UCSD-AML1 (cell line): ENCODE measurements at regions not wholly inside any gene's neighbourhood (a gene's known extent, or its start where the extent isn't known, plus 50 kb on each side); places are given as distances from the start of the nearest gene placed in this dataset.
"Not testable (repeated sequence)": the region's sequence is repeated elsewhere in the genome, so short reads cannot be mapped to it uniquely, and the experiment has no call there.

Source experiments
- DNase-seq: peaks from one replicate; lab custom pipeline; 2025; ENCODE audit not compliant: unreplicated experiment; lab: John Stamatoyannopoulos, UW

DNA sequence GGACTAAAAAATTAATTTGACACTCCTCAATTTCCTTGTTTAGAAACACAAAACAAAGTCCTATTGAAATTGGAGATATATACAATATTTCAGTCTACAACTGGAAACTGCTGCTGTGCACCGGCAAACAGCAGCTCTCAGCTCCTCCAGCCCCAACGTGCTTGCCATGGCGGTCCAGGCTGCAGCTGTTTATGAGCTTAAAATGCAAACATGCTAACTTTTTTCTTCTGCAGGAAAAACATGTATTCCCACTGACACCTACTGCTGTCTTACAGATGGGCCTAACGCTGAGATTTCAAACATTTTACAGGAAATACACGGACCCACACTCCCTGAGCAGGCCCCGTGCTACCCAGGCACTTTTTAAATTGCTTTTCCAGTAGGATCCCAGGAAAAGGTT lies 195.5 kb downstream of the BCL11A start:
- no peak for DNase-seq

DNA sequence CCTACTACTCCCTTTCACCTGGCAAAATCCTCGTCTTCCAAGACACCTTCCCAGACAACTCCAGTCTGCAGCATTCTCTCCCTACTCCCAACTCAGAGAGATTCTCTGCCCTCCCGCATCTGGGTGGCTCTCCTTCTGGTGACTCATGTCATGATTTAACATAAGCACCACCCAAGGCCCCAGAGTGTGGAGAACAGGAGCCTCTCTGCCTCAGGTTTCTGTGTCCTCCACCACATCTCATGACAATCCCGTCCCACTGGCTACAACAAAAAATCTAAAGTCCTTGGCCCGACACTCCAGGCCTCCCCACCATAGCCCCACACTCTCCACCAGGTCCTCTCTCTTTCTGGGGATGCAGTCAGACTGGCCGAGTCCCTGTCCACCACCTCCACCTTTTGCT lies 197.1 kb downstream of the BCL11A start:
- no peak for DNase-seq

DNA sequence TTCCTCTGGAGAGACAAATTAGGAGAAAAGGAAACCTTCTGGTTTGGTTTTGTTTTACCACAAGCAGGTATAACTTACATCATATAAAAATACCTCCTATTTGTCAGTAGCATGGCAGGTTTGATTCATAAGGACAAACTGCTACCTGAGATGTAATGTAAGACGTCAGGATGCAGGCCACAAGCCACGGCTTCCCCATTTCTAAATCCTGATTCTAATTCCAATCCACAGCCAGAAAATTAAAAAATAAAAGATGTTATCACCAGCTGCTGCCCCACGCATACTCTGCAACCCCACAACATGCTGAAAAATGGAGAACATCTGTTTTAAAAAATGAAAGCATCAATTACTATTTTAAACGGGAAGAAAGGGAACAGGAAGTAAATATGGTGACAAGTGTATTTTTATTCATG lies 197.6 kb downstream of the BCL11A start:
- DNase-seq, result peak; percentile 27

DNA sequence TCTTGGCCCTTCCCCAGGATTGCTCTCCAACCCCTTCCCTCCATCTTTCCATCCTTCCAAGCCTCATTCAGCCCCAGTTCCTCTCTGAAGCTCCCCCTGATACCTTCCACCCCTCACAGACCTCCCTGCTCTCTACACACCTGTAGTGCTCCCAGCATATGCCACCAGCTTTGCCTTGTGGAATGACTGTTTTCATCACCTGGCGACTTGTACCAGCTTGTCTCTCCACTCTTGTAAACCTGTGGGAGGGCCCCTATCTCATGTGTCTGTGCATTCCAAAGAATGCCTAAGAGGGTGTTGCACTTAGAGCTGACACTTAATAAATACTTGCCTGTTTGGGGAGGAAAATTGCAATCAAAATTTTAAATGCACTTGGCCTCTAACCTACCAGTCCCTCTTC lies 198.7 kb downstream of the BCL11A start:
- no peak for DNase-seq

DNA sequence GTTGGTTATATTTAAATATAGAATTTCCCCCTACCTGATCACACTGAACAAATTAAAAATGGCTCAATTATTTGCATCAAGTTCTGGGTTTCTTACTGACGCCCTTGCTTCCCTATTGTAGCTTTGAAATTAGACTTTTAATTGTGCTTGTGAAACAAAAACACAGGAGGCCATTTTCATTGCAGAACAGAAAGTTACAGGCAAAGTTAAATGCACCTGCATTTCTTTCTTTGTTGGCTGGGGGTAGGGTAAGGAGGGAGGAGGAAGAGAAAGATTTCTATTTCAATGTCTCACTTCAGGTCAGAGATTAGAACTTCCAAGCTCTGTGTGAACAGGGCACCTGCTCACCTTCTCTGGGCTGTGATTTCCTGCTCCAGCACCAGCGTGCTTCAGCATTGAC lies 199.6 kb downstream of the BCL11A start:
- no peak for DNase-seq

DNA sequence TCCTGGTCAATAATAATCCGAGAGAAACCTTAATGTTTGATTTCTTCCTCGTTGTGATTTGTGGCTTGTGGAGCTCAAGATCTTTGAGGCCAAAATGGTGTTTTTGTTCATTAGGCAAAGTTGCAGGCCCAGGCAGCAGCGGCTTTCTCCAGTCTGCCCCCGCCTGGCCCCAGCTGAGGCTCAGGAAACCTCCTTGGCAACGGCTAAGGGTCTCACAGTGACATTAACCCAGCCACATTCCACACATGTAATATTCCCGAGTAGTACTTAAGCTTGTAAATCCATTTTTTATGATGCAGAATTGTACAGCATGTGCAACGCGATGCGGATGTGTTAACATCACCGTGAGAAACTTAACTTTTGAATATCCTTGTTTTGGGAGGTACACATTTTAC lies 200.1 kb downstream of the BCL11A start:
- DNase-seq, result no peak

DNA sequence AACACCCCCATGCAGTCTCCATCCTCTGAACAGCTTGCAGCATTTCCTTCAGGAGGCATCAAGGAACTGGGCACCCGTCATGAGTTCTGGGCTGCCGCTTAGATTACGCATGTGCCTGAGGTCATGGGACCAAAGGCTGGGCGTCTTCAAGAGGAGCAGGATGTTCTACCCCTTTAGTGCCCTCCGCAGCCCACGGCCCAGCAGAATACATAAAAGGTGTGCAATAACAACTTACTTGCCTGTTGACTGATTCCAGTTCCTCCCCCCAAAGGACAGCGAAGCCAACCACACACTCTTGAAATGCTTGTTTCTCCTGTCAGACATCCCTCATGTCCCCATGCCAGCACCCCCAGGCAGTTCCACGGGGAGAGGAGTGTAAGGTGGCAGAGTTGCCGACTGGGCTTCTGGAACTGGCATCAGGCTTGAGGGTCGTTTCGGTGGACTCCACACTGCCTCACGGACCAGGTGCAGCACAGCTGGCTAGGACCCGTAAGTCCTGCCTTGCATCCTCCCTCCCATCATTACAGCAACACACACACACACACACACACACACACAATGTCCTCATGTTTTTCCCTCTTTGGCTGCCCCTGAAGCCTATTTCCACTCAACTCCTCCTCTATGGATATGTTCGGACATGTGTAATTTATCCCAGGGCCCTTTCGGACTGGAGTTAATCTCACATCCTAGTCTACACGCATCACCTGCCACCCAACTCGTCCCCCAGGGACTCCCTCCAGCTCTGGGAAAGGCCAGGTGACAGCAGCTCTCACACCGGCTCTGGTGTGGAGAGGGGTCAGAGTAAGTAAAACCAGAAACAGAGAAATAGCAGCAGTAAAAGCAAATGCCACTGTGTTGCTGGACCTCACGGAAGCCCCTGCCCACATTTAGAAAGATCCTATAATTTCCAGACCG lies 200.7 kb downstream of the BCL11A start:
- DNase-seq, result peak; percentile 20

DNA sequence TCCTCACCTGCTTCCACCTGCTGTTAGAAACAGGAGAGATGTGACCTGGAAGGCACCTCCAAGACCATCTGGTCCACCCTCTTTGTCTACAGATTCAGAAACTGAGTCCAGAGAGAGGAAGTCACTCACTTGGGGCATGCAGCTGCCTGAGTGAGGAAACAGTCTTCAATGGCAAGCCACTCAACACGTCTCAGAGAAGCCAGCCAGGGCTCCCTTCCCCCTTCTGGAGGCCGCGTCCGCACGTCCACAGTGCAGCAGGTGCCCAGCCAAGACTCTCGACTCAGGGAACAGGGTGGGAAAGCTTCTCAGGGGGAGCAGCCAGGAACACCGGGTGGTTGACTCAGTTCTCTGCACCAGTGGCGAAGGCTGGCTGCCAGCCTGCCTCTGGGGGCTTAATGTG lies 201.7 kb downstream of the BCL11A start:
- DNase-seq, result no peak

DNA sequence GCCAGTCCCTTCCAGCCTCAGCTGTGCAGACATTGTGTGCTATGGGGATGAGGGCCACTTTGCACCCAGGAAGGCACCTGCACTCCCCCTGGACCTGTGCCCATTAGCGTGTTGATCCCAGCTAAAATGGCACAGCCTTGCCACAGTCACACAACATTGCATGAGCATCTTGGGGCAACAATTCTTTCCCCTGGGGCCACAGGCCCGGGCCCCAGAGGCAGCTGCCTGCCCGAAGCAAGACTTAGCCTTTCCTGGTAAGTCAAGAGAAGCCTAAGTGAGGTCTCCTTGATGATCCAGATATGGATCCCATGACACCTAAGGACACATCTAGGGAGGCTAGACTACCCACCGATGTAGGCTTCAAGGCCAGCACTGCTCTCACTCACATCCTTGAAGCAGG lies 202.1 kb downstream of the BCL11A start:
- DNase-seq, result no peak

DNA sequence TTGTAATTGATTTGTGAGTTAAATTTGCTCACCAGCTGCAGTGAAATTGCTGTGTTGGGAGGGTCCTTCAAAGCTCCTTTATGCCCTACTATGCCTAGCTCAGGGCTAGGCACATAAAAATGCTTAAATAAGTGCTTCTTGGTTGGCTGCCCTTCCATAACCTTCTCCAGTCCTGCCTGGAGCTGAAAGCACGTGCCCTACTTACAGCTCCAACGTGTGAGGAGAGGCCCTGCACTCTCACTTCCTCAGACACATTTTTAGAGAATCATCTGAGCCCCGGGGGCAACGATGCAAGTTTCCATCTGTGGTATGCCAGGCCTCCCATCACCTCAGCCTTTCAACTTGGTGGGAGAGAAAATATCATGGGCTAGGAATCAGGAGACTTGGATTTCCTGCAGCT lies 202.7 kb downstream of the BCL11A start:
- no peak for DNase-seq

DNA sequence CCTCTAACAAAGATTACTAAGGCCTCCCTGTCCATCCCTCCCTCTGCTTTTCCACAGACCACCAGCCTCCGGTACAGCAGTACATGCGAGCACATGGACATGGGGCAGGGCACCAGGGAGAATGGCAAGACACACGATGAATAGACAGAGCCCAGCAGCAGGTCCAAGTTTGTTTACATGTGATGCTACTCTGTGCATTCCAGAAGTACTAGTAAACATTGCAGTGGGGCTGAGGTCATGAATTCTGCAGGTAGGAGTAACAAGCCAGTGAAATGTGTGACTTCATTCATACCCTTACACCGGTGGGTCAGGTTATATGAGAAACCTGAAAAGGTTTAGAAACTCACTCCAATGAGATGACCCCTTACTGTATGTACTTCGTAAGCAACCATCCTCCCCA lies 205.7 kb downstream of the BCL11A start:
- DNase-seq, result no peak

DNA sequence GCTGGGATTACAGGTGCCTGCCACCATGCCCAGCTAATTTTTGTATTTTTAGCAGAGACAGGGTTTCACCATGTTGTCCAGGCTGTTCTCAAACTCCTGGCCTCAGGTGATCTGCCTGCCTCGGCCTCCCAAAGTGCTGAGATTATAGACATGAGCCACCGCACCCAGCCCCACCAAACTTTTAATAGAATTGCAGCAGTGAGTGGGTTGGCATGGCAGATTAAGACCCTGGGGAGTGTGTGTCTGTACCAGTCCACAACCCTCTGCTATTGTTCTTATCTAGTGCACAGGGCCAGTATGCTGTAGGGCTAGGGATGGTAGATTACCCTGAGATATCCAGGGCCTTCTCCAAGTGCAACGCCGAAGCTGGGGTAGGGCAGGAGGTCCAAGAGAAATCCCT lies 211.0 kb downstream of the BCL11A start:
- not testable (repeated sequence) for DNase-seq

DNA sequence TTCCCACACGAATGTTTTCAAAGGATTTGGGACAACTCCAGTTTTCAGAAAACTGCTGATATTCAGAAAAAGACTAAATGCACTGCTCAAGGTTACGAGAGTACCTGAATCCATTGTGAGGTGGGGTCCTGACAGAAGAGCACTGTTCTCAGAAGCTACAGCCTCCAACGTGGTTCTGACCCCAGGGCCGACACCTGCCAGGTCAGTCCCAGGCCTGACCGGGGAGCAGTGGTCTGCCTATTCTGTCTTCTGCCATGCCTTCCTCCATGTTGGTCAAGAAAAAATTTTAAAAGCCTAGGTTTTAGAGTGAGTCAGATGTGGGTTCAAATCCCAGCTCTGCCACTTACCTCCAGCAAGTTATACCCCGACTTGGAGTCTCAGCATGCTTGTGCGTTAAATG lies 212.3 kb downstream of the BCL11A start:
- DNase-seq, result no peak

DNA sequence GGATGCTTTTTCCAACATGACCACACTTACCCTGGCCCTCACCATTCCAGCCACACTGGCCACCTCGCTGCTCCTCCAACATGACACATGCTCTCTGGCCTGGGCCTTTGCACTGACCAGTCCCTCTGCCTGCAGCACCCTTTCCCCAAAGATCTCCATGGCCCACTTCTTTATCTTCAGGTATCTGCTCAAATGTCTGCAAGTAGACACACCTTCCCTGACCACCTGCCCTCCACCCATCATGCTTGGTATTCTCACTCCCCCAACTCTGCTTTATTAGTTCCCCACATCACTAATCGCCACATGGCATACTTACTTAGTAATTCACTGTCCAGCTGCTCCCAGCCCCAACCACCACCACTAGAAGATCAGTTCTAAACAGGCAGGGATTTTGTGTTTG lies 214.2 kb downstream of the BCL11A start:
- no peak for DNase-seq

DNA sequence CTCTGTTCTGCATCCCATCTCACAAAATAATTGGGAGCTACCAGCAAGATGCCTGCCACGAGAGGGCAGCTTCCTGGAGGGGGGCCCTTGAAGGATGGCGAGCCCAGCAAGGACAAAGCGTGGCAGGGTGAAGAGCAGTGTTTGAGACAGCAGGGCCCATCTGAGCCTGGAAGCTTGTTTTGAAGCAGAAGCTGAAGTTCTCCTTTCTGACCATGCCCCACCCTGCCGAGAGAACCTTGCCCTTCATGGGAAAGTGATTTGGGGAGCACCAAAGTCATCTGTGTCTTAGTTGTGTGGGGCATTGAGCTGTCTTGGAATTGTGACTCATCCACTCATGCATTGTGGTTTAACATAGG lies 216.3 kb downstream of the BCL11A start:
- DNase-seq, result peak; percentile 23

DNA sequence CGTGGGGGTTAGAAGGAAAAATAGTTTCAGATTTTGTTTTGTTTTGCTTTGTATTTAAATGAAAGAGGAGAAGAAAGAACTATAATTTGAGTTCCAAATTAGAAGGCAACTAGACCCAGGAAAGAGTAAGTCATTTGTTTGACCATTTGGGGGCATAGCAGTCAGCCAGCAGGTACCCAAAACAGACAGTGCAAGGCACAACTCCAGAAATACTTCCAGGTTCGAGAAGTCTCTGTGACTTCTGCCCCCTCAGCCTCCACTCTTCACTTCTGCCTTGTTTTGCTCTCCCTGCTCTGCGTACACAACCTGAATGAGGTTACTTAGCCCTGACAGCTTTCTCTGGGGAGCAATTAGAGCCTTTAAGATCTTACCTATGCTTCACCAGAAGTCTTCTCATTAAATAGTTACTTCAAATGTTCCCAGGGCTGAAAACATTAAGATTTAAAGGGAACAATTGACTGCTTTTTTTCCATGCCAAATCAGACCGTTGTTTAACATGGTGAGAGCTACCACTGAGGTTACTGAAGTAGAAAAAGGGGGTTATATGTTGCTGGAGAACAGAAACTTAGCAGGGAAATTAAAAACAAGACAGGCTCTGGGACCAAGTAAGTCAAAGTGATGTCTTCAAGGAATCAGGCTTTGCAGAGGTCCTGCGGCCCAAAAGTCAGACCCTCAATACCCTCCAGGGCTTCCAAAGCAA lies 216.9 kb downstream of the BCL11A start:
- DNase-seq, result no peak

DNA sequence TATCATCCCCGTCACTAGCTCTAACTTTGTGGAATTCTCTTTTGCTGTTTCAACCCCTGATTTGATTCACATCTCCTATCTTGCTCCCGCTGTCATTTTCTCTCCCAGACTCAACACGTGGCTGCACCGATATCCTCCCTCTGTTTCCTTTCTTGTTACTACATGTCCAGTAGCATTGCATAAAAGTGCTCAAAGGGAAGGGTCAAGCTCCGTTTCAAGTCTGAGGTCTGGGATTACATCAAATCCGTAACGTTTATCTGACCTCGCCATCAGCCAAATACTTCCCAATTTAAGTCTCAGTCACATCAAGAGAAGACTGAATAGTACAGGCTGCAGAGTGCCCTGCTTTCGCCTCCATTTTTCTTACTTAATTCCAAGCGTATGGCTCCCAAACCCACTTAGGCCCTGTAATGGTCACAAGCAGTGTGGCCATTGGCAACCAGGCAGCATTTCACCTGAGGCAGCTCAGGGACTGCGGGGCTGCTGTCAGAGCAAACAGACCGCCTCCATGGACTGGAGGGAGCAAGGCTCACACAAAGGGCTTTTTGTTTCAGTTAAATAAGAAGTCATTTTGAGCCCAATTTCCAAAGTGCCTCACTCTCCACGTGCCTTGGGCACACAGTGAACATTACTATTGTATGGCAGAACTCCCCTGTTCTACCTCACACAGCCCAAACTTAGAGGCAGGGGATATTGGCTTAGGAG lies 217.8 kb downstream of the BCL11A start:
- no peak for DNase-seq

DNA sequence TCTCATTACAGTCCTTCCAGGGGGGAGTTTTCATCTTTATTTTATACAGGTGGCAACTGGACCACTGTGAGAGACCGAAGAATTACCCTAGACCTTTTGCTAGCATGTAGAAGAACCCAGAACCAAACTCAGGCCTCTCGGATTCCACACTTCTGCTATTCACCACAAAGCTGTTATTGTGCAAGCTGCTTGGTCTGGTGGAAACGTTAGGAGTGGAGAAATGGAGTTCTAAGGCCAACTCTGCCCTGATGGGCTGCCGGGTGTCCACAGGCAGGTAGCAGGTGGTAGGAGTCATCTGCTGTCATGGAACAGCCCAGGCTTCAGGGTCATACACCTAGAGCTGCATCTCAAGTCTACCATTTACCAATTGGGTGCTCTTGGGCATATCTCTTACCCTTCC lies 218.8 kb downstream of the BCL11A start:
- no peak for DNase-seq

DNA sequence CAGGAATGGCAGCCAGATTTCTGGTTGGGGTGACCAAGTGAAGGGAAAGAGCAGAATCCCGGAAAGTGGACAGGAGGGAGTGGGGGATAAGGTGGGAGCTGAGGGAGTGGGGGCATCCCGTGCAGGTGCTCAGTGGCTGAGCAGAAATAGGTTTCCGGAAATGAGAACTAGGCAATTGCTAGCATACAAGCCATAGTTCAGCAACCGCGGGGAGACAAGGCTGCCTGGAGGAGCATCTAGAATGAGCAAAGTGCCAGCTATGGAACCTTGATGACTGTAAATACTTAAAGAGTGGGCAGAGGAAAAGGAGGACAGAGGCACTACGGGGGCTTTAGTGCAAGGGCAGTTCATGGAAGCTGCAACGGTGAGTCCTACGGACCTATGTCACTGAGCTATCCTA lies 220.2 kb downstream of the BCL11A start:
- no peak for DNase-seq

DNA sequence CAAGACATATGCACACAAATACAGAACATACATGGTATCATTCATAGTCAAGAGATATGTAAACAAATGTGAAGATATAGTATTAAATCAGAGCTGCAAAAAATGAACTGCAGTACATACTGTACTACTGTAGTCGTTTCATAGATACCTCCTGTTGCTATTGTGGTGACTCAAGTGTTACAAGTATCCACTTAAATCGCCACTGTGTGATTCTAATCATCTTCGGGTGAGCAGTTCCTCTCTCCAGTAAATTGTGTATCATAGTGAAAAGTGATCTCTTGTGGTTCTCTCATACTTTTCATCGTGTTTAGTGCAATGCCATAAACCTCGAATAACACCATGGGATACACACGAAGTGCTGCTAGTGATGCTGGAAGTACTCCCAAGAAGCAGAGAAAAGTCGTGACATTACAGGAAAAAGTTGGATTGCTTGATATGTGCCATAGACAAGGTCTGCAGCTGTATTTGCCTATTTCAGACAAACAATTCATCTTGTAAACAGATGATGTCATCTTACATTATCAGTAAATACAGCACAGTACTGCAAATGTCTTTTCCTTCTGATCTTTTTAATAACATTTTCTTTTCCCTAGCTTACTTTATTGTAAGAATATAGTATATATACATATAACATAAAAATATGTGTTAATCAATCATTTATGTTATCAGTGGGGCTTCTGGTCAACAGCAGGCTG lies 222.2 kb downstream of the BCL11A start:
- no peak for DNase-seq

DNA sequence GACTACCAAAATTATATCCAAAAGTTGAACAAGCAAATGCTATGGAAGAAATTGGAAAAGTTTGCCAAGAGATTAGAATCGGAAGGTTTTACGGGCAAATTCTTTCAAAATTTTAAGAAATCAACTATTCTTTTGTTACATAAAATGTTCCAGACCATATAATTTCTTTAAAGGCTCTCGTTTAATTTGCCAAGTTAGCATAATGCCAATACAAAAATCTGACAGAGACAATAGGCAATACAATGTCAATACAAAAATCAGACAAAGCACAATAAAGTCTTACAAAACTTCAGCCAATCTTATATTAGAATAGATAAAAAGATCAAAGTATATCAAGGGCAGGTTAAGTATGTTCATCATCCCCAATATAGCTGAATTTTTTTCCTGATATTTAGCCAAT lies 224.2 kb downstream of the BCL11A start:
- DNase-seq, result no peak
